ENCODE measurements at regions not wholly inside any gene's neighbourhood (a gene's known extent, or its start where the extent isn't known, plus 50 kb on each side); places are given as distances from the start of the nearest gene placed in this dataset.

- peaks cover 20% of the 10 kb centered on the region for H3K9me3 ChIP-seq (replicated peaks)
- H3K27ac ChIP-seq (replicated peaks) = no peak overlapping the region
Observed at GRCh38 chr16:35841632-35842031, 2382.2 kb downstream of the TP53TG3F start.

GRCh38 chr16:35862242-35862641 is 2402.8 kb downstream of the TP53TG3F start:
- Histone ChIP-seq H3K36me3 (no peaks in the 10 kb centered on the region), H3K4me1 (no peaks in the 10 kb centered on the region), H3K9me3 (replicated peaks) (peaks cover 17% of the 10 kb centered on the region), H3K27me3 (ENCODE audit: low read depth) (no peaks in the 10 kb centered on the region), H3K27ac (replicated peaks) (no peak overlapping the region), H3K4me3 (no peak overlapping the region)
- no peak for DNase-seq
- no peak for TF ChIP-seq CTCF (IDR thresholded peaks at IDR 0.05; ENCODE audit: borderline replicate concordance)
- intact Hi-C loops (cut with micrococcal nuclease) = no loop called here

More at GRCh38 chr16:35841632-35842031, 2382.2 kb downstream of the TP53TG3F start:
- intact Hi-C loops (cut with micrococcal nuclease) = no loop called here
- Histone ChIP-seq H3K4me3 (no peak overlapping the region), H3K4me1 (no peaks in the 10 kb centered on the region), H3K27me3 (ENCODE audit: low read depth) (peaks cover 4% of the 10 kb centered on the region), H3K36me3 (no peaks in the 10 kb centered on the region)
- no peak for DNase-seq
- no peak for TF ChIP-seq CTCF (IDR thresholded peaks at IDR 0.05; ENCODE audit: borderline replicate concordance)

- intact Hi-C loops (cut with micrococcal nuclease) = no loop called here
- no peak for DNase-seq
- H3K4me3 ChIP-seq = no peak overlapping the region
- H3K27ac ChIP-seq (replicated peaks) = no peak overlapping the region
- H3K36me3 ChIP-seq = no peaks in the 10 kb centered on the region
- H3K27me3 ChIP-seq (ENCODE audit: low read depth) = no peaks in the 10 kb centered on the region
- no peak for TF ChIP-seq CTCF (IDR thresholded peaks at IDR 0.05; ENCODE audit: borderline replicate concordance)
- H3K4me1 ChIP-seq = no peaks in the 10 kb centered on the region
- H3K9me3 ChIP-seq (replicated peaks) = peaks cover 35% of the 10 kb centered on the region
Observed at GRCh38 chr16:35868630-35869029, 2409.2 kb downstream of the TP53TG3F start.

- Histone ChIP-seq H3K27ac (replicated peaks) (no peak overlapping the region), H3K4me1 (no peaks in the 10 kb centered on the region), H3K27me3 (ENCODE audit: low read depth) (no peaks in the 10 kb centered on the region), H3K4me3 (no peak overlapping the region), H3K9me3 (replicated peaks) (peaks cover 25% of the 10 kb centered on the region), H3K36me3 (no peaks in the 10 kb centered on the region)
- intact Hi-C loops (cut with micrococcal nuclease) = no loop called here
- TF ChIP-seq CTCF (IDR thresholded peaks at IDR 0.05; ENCODE audit: borderline replicate concordance) = no peak
- DNase-seq = no peak
Observed at GRCh38 chr16:35873472-35873871, 2414.1 kb downstream of the TP53TG3F start.

- Histone ChIP-seq H3K9me3 (replicated peaks) (peaks cover 3% of the 10 kb centered on the region), H3K4me3 (no peak overlapping the region), H3K4me1 (no peaks in the 10 kb centered on the region), H3K27me3 (ENCODE audit: low read depth) (no peaks in the 10 kb centered on the region), H3K27ac (replicated peaks) (no peak overlapping the region), H3K36me3 (no peaks in the 10 kb centered on the region)
- DNase-seq = no peak
- TF ChIP-seq CTCF (IDR thresholded peaks at IDR 0.05; ENCODE audit: borderline replicate concordance) = no peak
- intact Hi-C loops (cut with micrococcal nuclease) = no loop called here
Observed at GRCh38 chr16:35881654-35882053, 2422.2 kb downstream of the TP53TG3F start.

GRCh38 chr16:35906440-35906839 is 2447.0 kb downstream of the TP53TG3F start:
- TF ChIP-seq CTCF (IDR thresholded peaks at IDR 0.05; ENCODE audit: borderline replicate concordance) = no peak
- Histone ChIP-seq H3K27ac (replicated peaks) (no peak overlapping the region), H3K27me3 (ENCODE audit: low read depth) (no peaks in the 10 kb centered on the region), H3K4me3 (no peak overlapping the region), H3K4me1 (no peaks in the 10 kb centered on the region), H3K9me3 (replicated peaks) (peaks cover 8% of the 10 kb centered on the region), H3K36me3 (no peaks in the 10 kb centered on the region)
- intact Hi-C loops (cut with micrococcal nuclease) = no loop called here
- DNase-seq = no peak
